Breast epithelium (tissue), 3 donors: ENCODE measurements at regions not wholly inside any gene's neighbourhood (a gene's known extent, or its start where the extent isn't known, plus 50 kb on each side); places are given as distances from the start of the nearest gene placed in this dataset.

Experiments used
- CTCF ChIP-seq, 3 donors: fragments of 450-650 bp; IDR thresholded peaks; one replicate each; pipeline ENCODE4 v1.5.1; 2016 to 2017; ENCODE audit warnings: antibody characterized with exemption in 3 of 3, mild to moderate bottlenecking in 3 of 3, moderate library complexity in 3 of 3
- POLR2A ChIP-seq: fragments of 450-650 bp; IDR thresholded peaks from one replicate; pipeline ENCODE4 v1.6.1; 2016; ENCODE audit warnings: antibody characterized with exemption, mild to moderate bottlenecking, moderate library complexity
- POLR2AphosphoS5 ChIP-seq, 3 donors: sonication (generic); formaldehyde crosslinking; IDR thresholded peaks; one replicate each; pipeline ENCODE4 v1.6.1; 2017; ENCODE audit warnings: antibody characterized with exemption in 3 of 3

- TF ChIP-seq CTCF (IDR thresholded peaks at IDR 0.05), result no peak
- TF ChIP-seq POLR2A, result no peak
- TF ChIP-seq POLR2AphosphoS5 (IDR thresholded peaks at IDR 0.05), result no peak
Observed at GRCh38 chr16:50861970-50862411, 120.1 kb downstream of the CYLD start.
